H1 (cell line): ENCODE measurements at regions not wholly inside any gene's neighbourhood (a gene's known extent, or its start where the extent isn't known, plus 50 kb on each side); places are given as distances from the start of the nearest gene placed in this dataset.

Experiments used
- CTCF ChIA-PET: fragments of 300-600 bp; sonication (Branson Sonifier 250); formaldehyde crosslinking; loops from one replicate; lab custom pipeline; 2021; ENCODE audit not compliant: partially characterized antibody; lab: Charles Lee
- POLR2A ChIA-PET: fragments of 300-600 bp; sonication (Branson Sonifier 250); formaldehyde crosslinking; loops from one replicate; lab custom pipeline; 2021; ENCODE audit warnings: inconsistent platforms; ENCODE audit not compliant: partially characterized antibody; lab: Charles Lee
- DNase-seq, 2 experiments: peaks; one replicate each; pipeline versions ENCODE4 v3.0.0 to v3.0.0-alpha.2; 2010 to 2022; ENCODE audit warnings: low spot score in 2 of 2, low read depth in 1 of 2, mixed read lengths in 1 of 2
- FAIRE-seq: peaks from 2 replicates; lab custom pipeline; 2011; peaks lifted over from hg19 to GRCh38; lab: Jason Lieb, UNC
- H2AFZ ChIP-seq: 2 replicates; pipeline ENCODE4 v1.8.1; 2012; ENCODE audit warnings: low read length, inconsistent platforms
- H2AK5ac ChIP-seq: 2 replicates; pipeline ENCODE4 v1.6.1; 2013; ENCODE audit warnings: low read depth, low read length
- H2BK120ac ChIP-seq: replicated peaks from 2 replicates; pipeline ENCODE3; 2013; ENCODE audit warnings: low read depth, low read length, inconsistent platforms
- H2BK12ac ChIP-seq: 2 replicates; pipeline ENCODE4 v1.6.1; 2013; ENCODE audit warnings: low read depth, low read length
- H2BK15ac ChIP-seq: 2 replicates; pipeline ENCODE4 v1.6.1; 2013; ENCODE audit warnings: low read length
- H2BK20ac ChIP-seq: 2 replicates; pipeline ENCODE4 v1.6.1; 2013; ENCODE audit warnings: low read length
- H2BK5ac ChIP-seq: 2 replicates; pipeline ENCODE4 v1.6.1; 2013; ENCODE audit warnings: low read depth, low read length
- H3K14ac ChIP-seq: 2 replicates; pipeline ENCODE4 v1.6.1; 2013; ENCODE audit warnings: inconsistent platforms; ENCODE audit not compliant: insufficient read length
- H3K18ac ChIP-seq: 2 replicates; pipeline ENCODE4 v1.6.1; 2013; ENCODE audit warnings: low read length; ENCODE audit errors: extremely low read depth
- H3K23ac ChIP-seq: 2 replicates; pipeline ENCODE4 v1.6.1; 2013; ENCODE audit warnings: inconsistent platforms; ENCODE audit not compliant: insufficient read length
- H3K23me2 ChIP-seq: 2 replicates; pipeline ENCODE4 v1.6.1; 2013; ENCODE audit warnings: low read depth, low read length
- H3K27ac ChIP-seq: 2 replicates; pipeline ENCODE4 v1.6.1; 2011; ENCODE audit warnings: low read depth, low read length, inconsistent platforms
- H3K27me3 ChIP-seq, 4 experiments: replicated peaks in 1 of 4; 1 replicate in 1 of 4; 2 replicates in 3 of 4; pipeline versions ENCODE4 v1.6.1 to v1.8.1; 2011 to 2013; ENCODE audit warnings: low read length in 3 of 4, mild to moderate bottlenecking in 3 of 4, inconsistent platforms in 2 of 4, mixed read lengths in 2 of 4, moderate library complexity in 1 of 4; ENCODE audit not compliant: control insufficient read depth in 3 of 4, insufficient read depth in 3 of 4; ENCODE audit errors: extremely low read depth in 1 of 4
- H3K36me3 ChIP-seq, 4 experiments: 2 replicates each; pipeline versions ENCODE4 v1.6.1 to v1.8.1; 2011 to 2013; ENCODE audit warnings: mild to moderate bottlenecking in 4 of 4, low read length in 3 of 4, moderate library complexity in 2 of 4, control low read depth in 1 of 4, inconsistent platforms in 1 of 4; ENCODE audit not compliant: insufficient read depth in 4 of 4, control insufficient read depth in 2 of 4
- H3K4ac ChIP-seq: replicated peaks from 2 replicates; pipeline ENCODE3; 2013; ENCODE audit warnings: low read length, low read depth, mixed read lengths, inconsistent platforms; ENCODE audit not compliant: insufficient read length
- H3K4me1 ChIP-seq, 4 experiments: replicated peaks in 1 of 4; 1 replicate in 1 of 4; 2 replicates in 3 of 4; pipeline versions ENCODE4 v1.6.1 to v1.8.1; 2011 to 2013; ENCODE audit warnings: low read length in 3 of 4, inconsistent platforms in 2 of 4, mixed read lengths in 1 of 4; ENCODE audit not compliant: insufficient read depth in 4 of 4, control insufficient read depth in 3 of 4
- H3K4me2 ChIP-seq, 2 experiments: 2 replicates each; pipeline versions ENCODE4 v1.6.1 to v1.8.1; 2011 to 2013; ENCODE audit warnings: low read depth in 2 of 2, low read length in 2 of 2, control low read depth in 1 of 2, inconsistent platforms in 1 of 2, mild to moderate bottlenecking in 1 of 2; ENCODE audit not compliant: insufficient read depth in 1 of 2
- H3K4me3 ChIP-seq, 4 experiments: fragments of 200-600, 300-600 bp in 1 of 4; sonication (generic), shearing (Covaris generic), sonication (Bioruptor Twin) in 1 of 4; 2 replicates each; pipeline versions ENCODE4 v1.5.1 to v1.8.1; 2011 to 2016; ENCODE audit warnings: low read length in 4 of 4, low read depth in 3 of 4, control low read depth in 2 of 4, inconsistent platforms in 2 of 4, mild to moderate bottlenecking in 2 of 4, mixed read lengths in 1 of 4, moderate library complexity in 1 of 4; ENCODE audit not compliant: insufficient read depth in 2 of 4; ENCODE audit errors: extremely low read depth in 1 of 4
- H3K56ac ChIP-seq: replicated peaks from 2 replicates; pipeline ENCODE3; 2013; ENCODE audit warnings: low read depth, mild to moderate bottlenecking, mixed read lengths, low read length, inconsistent platforms; ENCODE audit not compliant: insufficient read length
- H3K79me1 ChIP-seq: 2 replicates; pipeline ENCODE4 v1.6.1; 2013; ENCODE audit warnings: low read depth, low read length, control low read depth
- H3K79me2 ChIP-seq, 2 experiments: 2 replicates each; pipeline versions ENCODE4 v1.6.1 to v1.8.1; 2012 to 2013; ENCODE audit warnings: low read length in 2 of 2, mild to moderate bottlenecking in 2 of 2, inconsistent platforms in 1 of 2; ENCODE audit not compliant: insufficient read depth in 2 of 2, control insufficient read depth in 1 of 2
- H3K9ac ChIP-seq, 4 experiments: replicated peaks in 1 of 4; 1 replicate in 1 of 4; 2 replicates in 3 of 4; pipeline versions ENCODE4 v1.6.1 to v1.8.1; 2011 to 2013; ENCODE audit warnings: low read depth in 3 of 4, low read length in 3 of 4, control low read depth in 2 of 4, mild to moderate bottlenecking in 2 of 4, moderate library complexity in 2 of 4, inconsistent platforms in 1 of 4; ENCODE audit errors: extremely low read depth in 1 of 4
- H3K9me3 ChIP-seq, 2 experiments: 2 replicates each; pipeline versions ENCODE4 v1.6.1 to v1.8.1; 2012 to 2013; ENCODE audit warnings: mild to moderate bottlenecking in 2 of 2, moderate library complexity in 2 of 2, control low read depth in 1 of 2, inconsistent platforms in 1 of 2, low read depth in 1 of 2, low read length in 1 of 2, mixed read lengths in 1 of 2; ENCODE audit not compliant: insufficient read depth in 2 of 2
- H4K20me1 ChIP-seq, 2 experiments: replicated peaks in 1 of 2; 2 replicates each; pipeline versions ENCODE3 to v1.8.1; 2011 to 2013; ENCODE audit warnings: inconsistent platforms in 2 of 2, low read length in 2 of 2, mild to moderate bottlenecking in 1 of 2; ENCODE audit not compliant: insufficient read depth in 2 of 2, control insufficient read depth in 1 of 2
- H4K5ac ChIP-seq: 2 replicates; pipeline ENCODE4 v1.6.1; 2013; ENCODE audit warnings: low read length, low read depth, mixed read lengths, inconsistent platforms; ENCODE audit not compliant: insufficient read length
- H4K8ac ChIP-seq: 2 replicates; pipeline ENCODE4 v1.8.0; 2013; ENCODE audit warnings: mild to moderate bottlenecking, moderate library complexity, low read length, inconsistent platforms; ENCODE audit not compliant: insufficient read depth; ENCODE audit errors: extremely low read depth
- H4K91ac ChIP-seq: replicated peaks from 2 replicates; pipeline ENCODE3; 2013; ENCODE audit warnings: low read length, mixed read lengths, inconsistent platforms; ENCODE audit not compliant: insufficient read length
- CHD1 ChIP-seq: IDR thresholded peaks from 2 replicates; pipeline ENCODE4 v1.6.1; 2012; ENCODE audit warnings: low read depth, low read length, improper control_type of control experiment
- CREB1 ChIP-seq: IDR thresholded peaks from 2 replicates; pipeline ENCODE4 v1.6.1; 2012; ENCODE audit warnings: inconsistent platforms
- EGR1 ChIP-seq: IDR thresholded peaks from 2 replicates; pipeline ENCODE4 v1.6.1; 2011; ENCODE audit warnings: low read depth, low read length, borderline replicate concordance
- EP300 ChIP-seq, 2 experiments: IDR thresholded peaks; 1 replicate in 1 of 2; 2 replicates in 1 of 2; pipeline ENCODE4 v1.6.1; 2011 to 2012; ENCODE audit warnings: low read depth in 2 of 2, low read length in 2 of 2, mild to moderate bottlenecking in 2 of 2, borderline replicate concordance in 1 of 2, inconsistent platforms in 1 of 2, moderate library complexity in 1 of 2
- EZH2 ChIP-seq: fragments of 200-600 bp; sonication (generic); IDR thresholded peaks from 2 replicates; pipeline ENCODE4 v1.7.1; 2012; ENCODE audit warnings: low read depth, mild to moderate bottlenecking, moderate library complexity, low read length, inconsistent platforms; ENCODE audit not compliant: severe bottlenecking
- GABPA ChIP-seq: IDR thresholded peaks from 2 replicates; pipeline ENCODE4 v1.6.1; 2011; ENCODE audit warnings: mild to moderate bottlenecking, low read length, moderate library complexity, borderline replicate concordance; ENCODE audit not compliant: insufficient read depth
- JUN ChIP-seq: IDR thresholded peaks from 2 replicates; pipeline ENCODE4 v1.6.1; 2011; ENCODE audit warnings: low read depth, mild to moderate bottlenecking, improper control_type of control experiment, low read length
- KDM4A ChIP-seq: IDR thresholded peaks from one replicate; pipeline ENCODE4 v1.7.1; 2012; ENCODE audit warnings: low read depth, mild to moderate bottlenecking, moderate library complexity, low read length, inconsistent platforms; ENCODE audit not compliant: severe bottlenecking
- KDM5A ChIP-seq: fragments of 200-600 bp; IDR thresholded peaks from 2 replicates; pipeline ENCODE4 v1.7.1; 2012; ENCODE audit warnings: mild to moderate bottlenecking, low read length, inconsistent platforms, mixed read lengths
- MAFK ChIP-seq: IDR thresholded peaks from 2 replicates; pipeline ENCODE4 v1.6.1; 2012; ENCODE audit warnings: low read depth, mild to moderate bottlenecking, improper control_type of control experiment, low read length
- PHF8 ChIP-seq: fragments of 200-600 bp; sonication (generic); conservative IDR thresholded peaks from 2 replicates; pipeline ENCODE4 v1.7.1; 2012; ENCODE audit warnings: low read depth, mild to moderate bottlenecking, inconsistent platforms, low read length, moderate library complexity
- SP4 ChIP-seq: IDR thresholded peaks from 2 replicates; pipeline ENCODE4 v1.6.1; 2012; ENCODE audit warnings: low read length, inconsistent platforms
- USF2 ChIP-seq: IDR thresholded peaks from 2 replicates; pipeline ENCODE4 v1.6.1; 2011; ENCODE audit warnings: low read length, improper control_type of control experiment
- ZNF274 ChIP-seq: IDR thresholded peaks from 2 replicates; pipeline ENCODE4 v1.7.0; 2012; ENCODE audit warnings: low read length, borderline replicate concordance; ENCODE audit errors: extremely low read depth
- WGBS, 2 experiments: shearing (Covaris generic) in 1 of 2; methylation state at CpG; one replicate each; pipeline versions ENCODE4 v1.1.6 to v1.1.7; 2013 to 2015; ENCODE audit warnings: low lambda C conversion rate in 2 of 2, mixed read lengths in 2 of 2, inconsistent platforms in 1 of 2, low coverage in 1 of 2, missing lambda C conversion rate in 1 of 2; ENCODE audit not compliant: insufficient replicate concordance in 2 of 2, insufficient coverage in 1 of 2, insufficient read length in 1 of 2; ENCODE audit errors: extremely low coverage in 1 of 2, missing lambda C conversion rate in 1 of 2; 5-methylcytosine and 5-hydroxymethylcytosine counted together

DNA sequence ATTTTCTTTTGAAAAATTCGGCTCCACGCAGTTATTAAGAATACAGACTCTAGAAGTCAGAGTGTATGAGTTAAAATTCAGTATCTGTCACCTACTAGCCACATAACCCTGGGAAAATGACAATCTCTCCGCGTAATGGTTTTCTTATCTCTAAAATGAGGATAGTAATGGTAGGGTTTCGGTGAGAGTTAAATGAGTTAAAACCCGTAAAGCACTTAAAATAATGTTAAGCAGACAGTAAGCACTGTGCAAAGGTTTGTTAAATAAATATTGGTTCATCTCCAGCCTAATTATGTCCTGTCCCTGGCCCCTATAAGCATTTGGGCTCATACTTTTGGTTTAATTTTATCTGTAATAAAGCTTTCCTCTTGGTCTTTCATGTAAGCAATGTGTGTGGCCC, 350.8 kb upstream of the GRIA3 start:
- Histone ChIP-seq H3K18ac (no peak overlapping the region), H3K56ac (no peak overlapping the region), H3K9ac (no peak overlapping the region), H4K20me1 (no peaks in the 10 kb centered on the region), H2BK20ac (no peak overlapping the region), H3K23me2 (no peaks in the 10 kb centered on the region), H4K91ac (no peak overlapping the region), H2BK12ac (no peak overlapping the region), H4K8ac (no peak overlapping the region), H3K4me2 (no peak overlapping the region), H3K36me3 (no peaks in the 10 kb centered on the region), H2BK120ac (no peak overlapping the region), H3K79me2 (no peaks in the 10 kb centered on the region), H2BK5ac (no peak overlapping the region), H3K27me3 (no peaks in the 10 kb centered on the region), H2AFZ (no peak overlapping the region), H2BK15ac (no peak overlapping the region), H3K4ac (no peak overlapping the region), H3K4me1 (no peaks in the 10 kb centered on the region), H2AK5ac (no peak overlapping the region), H3K27ac (no peak overlapping the region), H3K23ac (no peak overlapping the region), H3K9me3 (no peaks in the 10 kb centered on the region), H4K5ac (no peak overlapping the region), H3K4me3 (no peak overlapping the region), H3K79me1 (no peaks in the 10 kb centered on the region), H3K14ac (no peak overlapping the region)
- POLR2A ChIA-PET, result no interaction called here
- WGBS, 2 experiments, result 86% methylated on average over 6 of the region's 6 CpGs; no CpG with 5 or more reads in 1 of the 2 experiments
- FAIRE-seq (no peak), DNase-seq (no peak)
- CTCF ChIA-PET, result no interaction called here
- TF ChIP-seq EP300 (IDR thresholded peaks at IDR 0.05; ENCODE audit: borderline replicate concordance in 1 of 2, low read depth in 2 of 2, low read length in 2 of 2) (no peak), EZH2 (no peak), KDM4A (no peak), PHF8 (no peak), MAFK (no peak), CHD1 (no peak), SP4 (no peak), ZNF274 (no peak), CREB1 (no peak), KDM5A (no peak), USF2 (no peak), EGR1 (no peak), JUN (no peak), GABPA (no peak)
